Hepatocyte (in vitro differentiated cells): ENCODE measurements at regions not wholly inside any gene's neighbourhood (a gene's known extent, or its start where the extent isn't known, plus 50 kb on each side); places are given as distances from the start of the nearest gene placed in this dataset.

Experiments
- DNase-seq: peaks from one replicate; pipeline ENCODE4 v3.0.0-alpha.2; 2016; ENCODE audit warnings: low spot score
- H2AFZ ChIP-seq: fragments of 200-600 bp; sonication (generic); 2 replicates; pipeline ENCODE4 v1.6.0; 2016; ENCODE audit warnings: antibody characterized with exemption, mild to moderate bottlenecking
- H3K27ac ChIP-seq: fragments of 200-600 bp; sonication (generic); 2 replicates; pipeline ENCODE4 v1.5.1; 2016; ENCODE audit warnings: mild to moderate bottlenecking
- H3K27me3 ChIP-seq: fragments of 200-600 bp; sonication (generic); 2 replicates; pipeline ENCODE4 v1.6.1; 2016
- H3K36me3 ChIP-seq: fragments of 200-600 bp; sonication (generic); replicated peaks from 2 replicates; pipeline ENCODE4 v1.5.1; 2016; ENCODE audit warnings: low read depth; ENCODE audit not compliant: insufficient read depth
- H3K4me1 ChIP-seq: fragments of 200-600 bp; sonication (generic); 2 replicates; pipeline ENCODE4 v1.5.1; 2016; ENCODE audit warnings: mild to moderate bottlenecking, moderate library complexity; ENCODE audit not compliant: insufficient read depth
- H3K4me2 ChIP-seq: fragments of 200-600 bp; sonication (generic); 2 replicates; pipeline ENCODE4 v1.6.0; 2016
- H3K4me3 ChIP-seq: fragments of 200-600 bp; sonication (generic); 2 replicates; pipeline ENCODE4 v1.5.1; 2016; ENCODE audit warnings: mild to moderate bottlenecking
- H3K79me2 ChIP-seq: fragments of 200-600 bp; sonication (generic); 2 replicates; pipeline ENCODE4 v1.6.0; 2017; ENCODE audit warnings: mild to moderate bottlenecking
- H3K9me2 ChIP-seq: fragments of 200-600 bp; sonication (generic); replicated peaks from 2 replicates; pipeline ENCODE4 v1.6.0; 2017; ENCODE audit warnings: mild to moderate bottlenecking; ENCODE audit not compliant: insufficient read depth
- H3K9me3 ChIP-seq: fragments of 200-600 bp; sonication (generic); 2 replicates; pipeline ENCODE4 v1.5.1; 2016; ENCODE audit warnings: low read depth, mild to moderate bottlenecking
- H4K20me1 ChIP-seq: fragments of 200-600 bp; sonication (generic); 2 replicates; pipeline ENCODE4 v1.6.0; 2016; ENCODE audit warnings: mild to moderate bottlenecking; ENCODE audit not compliant: insufficient read depth, poor library complexity, severe bottlenecking
- EZH2 ChIP-seq: fragments of 200-600 bp; sonication (generic); IDR thresholded peaks from 2 replicates; pipeline ENCODE4 v1.6.1; 2016; ENCODE audit warnings: antibody characterized with exemption, mild to moderate bottlenecking, borderline replicate concordance
- EZH2phosphoT487 ChIP-seq: fragments of 200-600 bp; sonication (generic); IDR thresholded peaks from one replicate; pipeline ENCODE4 v1.6.1; 2018; ENCODE audit warnings: antibody characterized with exemption, mild to moderate bottlenecking, low read depth, moderate library complexity; ENCODE audit not compliant: unreplicated experiment, severe bottlenecking
- WGBS: methylation state at CpG from one replicate; pipeline ENCODE4 v1.1.6; 2016; ENCODE audit warnings: low lambda C conversion rate; ENCODE audit errors: missing lambda C conversion rate; 5-methylcytosine and 5-hydroxymethylcytosine counted together
- TF ChIP-seq, protein P1 (sequence below): fragments of 200-600 bp; sonication (generic); IDR thresholded peaks from 2 replicates; pipeline ENCODE4 v1.5.1; 2016; ENCODE audit warnings: antibody characterized with exemption, mild to moderate bottlenecking; ENCODE audit not compliant: poor library complexity

GRCh38 chr4:72899621-72900020 lies 169.9 kb downstream of the COX18 start:
- Histone ChIP-seq H3K36me3 (no peaks in the 10 kb centered on the region), H3K27me3 (no peaks in the 10 kb centered on the region), H4K20me1 (no peaks in the 10 kb centered on the region), H3K79me2 (no peaks in the 10 kb centered on the region), H3K4me1 (no peaks in the 10 kb centered on the region), H3K27ac (no peak overlapping the region), H2AFZ (no peak overlapping the region), H3K4me2 (no peak overlapping the region), H3K4me3 (no peak overlapping the region), H3K9me3 (no peaks in the 10 kb centered on the region), H3K9me2 (no peaks in the 10 kb centered on the region)
- DNase-seq, result no peak
- TF ChIP-seq EZH2phosphoT487 (no peak), EZH2 (no peak)
- TF ChIP-seq, protein P1, sequence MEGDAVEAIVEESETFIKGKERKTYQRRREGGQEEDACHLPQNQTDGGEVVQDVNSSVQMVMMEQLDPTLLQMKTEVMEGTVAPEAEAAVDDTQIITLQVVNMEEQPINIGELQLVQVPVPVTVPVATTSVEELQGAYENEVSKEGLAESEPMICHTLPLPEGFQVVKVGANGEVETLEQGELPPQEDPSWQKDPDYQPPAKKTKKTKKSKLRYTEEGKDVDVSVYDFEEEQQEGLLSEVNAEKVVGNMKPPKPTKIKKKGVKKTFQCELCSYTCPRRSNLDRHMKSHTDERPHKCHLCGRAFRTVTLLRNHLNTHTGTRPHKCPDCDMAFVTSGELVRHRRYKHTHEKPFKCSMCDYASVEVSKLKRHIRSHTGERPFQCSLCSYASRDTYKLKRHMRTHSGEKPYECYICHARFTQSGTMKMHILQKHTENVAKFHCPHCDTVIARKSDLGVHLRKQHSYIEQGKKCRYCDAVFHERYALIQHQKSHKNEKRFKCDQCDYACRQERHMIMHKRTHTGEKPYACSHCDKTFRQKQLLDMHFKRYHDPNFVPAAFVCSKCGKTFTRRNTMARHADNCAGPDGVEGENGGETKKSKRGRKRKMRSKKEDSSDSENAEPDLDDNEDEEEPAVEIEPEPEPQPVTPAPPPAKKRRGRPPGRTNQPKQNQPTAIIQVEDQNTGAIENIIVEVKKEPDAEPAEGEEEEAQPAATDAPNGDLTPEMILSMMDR, result no peak
- WGBS, result 48% methylated on average over 3 of the region's 3 CpGs

DNA sequence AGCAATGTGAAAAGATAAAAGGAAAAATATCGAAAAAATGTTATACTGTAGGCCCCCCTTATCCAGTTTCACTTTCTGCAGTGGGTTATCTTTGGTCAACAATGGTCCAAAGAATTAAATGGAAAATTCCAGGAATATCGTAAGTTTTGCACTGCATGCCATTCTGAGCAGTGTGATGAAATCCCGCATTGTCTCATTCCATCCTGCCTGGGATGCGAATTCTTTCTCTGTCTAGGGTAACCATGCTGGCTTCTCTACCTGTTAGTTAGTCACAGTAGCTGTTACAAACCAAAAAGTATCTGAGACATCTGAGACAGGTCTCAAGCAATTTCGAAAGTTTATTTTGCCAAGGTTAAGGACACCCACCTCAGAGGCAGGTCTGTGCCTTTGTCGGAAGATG lies 170.3 kb downstream of the COX18 start:
- Histone ChIP-seq H3K27me3 (no peaks in the 10 kb centered on the region), H3K4me2 (no peak overlapping the region), H3K79me2 (no peaks in the 10 kb centered on the region), H3K4me1 (no peaks in the 10 kb centered on the region), H3K4me3 (no peak overlapping the region), H3K27ac (no peak overlapping the region), H2AFZ (no peak overlapping the region), H3K36me3 (no peaks in the 10 kb centered on the region), H4K20me1 (no peaks in the 10 kb centered on the region), H3K9me2 (no peaks in the 10 kb centered on the region), H3K9me3 (no peaks in the 10 kb centered on the region)
- TF ChIP-seq, protein P1, result no peak
- no peak for TF ChIP-seq EZH2
- no peak for TF ChIP-seq EZH2phosphoT487
- no peak for DNase-seq
- WGBS, result 76% methylated on average over 6 of the region's 6 CpGs

GRCh38 chr4:72896515-72896914 lies 173.0 kb downstream of the COX18 start:
- peak; percentile 46 for DNase-seq
- TF ChIP-seq EZH2phosphoT487, result no peak
- TF ChIP-seq, protein P1, result no peak
- no peak for TF ChIP-seq EZH2
- WGBS, result 74% methylated on average over 3 of the region's 3 CpGs

DNA sequence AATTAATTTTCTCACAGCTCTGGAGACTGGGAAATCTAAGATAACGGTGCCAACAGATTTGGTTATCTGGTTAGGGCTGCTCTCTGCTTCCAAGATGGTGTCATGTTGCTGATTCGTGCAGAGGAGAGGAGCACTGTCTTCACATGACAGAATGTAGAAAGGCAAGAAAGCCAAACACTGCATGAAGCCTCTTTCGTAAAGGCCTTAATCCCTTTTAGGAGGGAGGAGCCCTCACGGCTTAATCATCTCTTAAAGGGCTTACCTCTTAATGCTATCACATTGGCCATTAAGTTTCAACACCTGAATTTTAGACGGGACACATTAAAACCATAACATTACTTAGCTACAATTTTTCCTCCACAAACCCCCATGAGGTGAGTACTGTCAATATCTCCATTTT lies 174.1 kb downstream of the COX18 start:
- Histone ChIP-seq H3K27me3 (no peaks in the 10 kb centered on the region), H3K9me3 (no peaks in the 10 kb centered on the region), H4K20me1 (no peaks in the 10 kb centered on the region), H3K4me3 (no peak overlapping the region), H3K79me2 (no peaks in the 10 kb centered on the region), H3K4me1 (peaks cover 18% of the 10 kb centered on the region), H3K27ac (no peak overlapping the region), H2AFZ (no peak overlapping the region), H3K4me2 (no peak overlapping the region), H3K36me3 (no peaks in the 10 kb centered on the region), H3K9me2 (no peaks in the 10 kb centered on the region)
- no peak for DNase-seq
- TF ChIP-seq, protein P1, result no peak
- TF ChIP-seq EZH2phosphoT487 (no peak), EZH2 (no peak)
- WGBS, result 37% methylated on average over 5 of the region's 5 CpGs

More at GRCh38 chr4:72896515-72896914, 173.0 kb downstream of the COX18 start:
- no peaks in the 10 kb centered on the region for H3K36me3 ChIP-seq
- H2AFZ ChIP-seq, result no peak overlapping the region
- H3K9me2 ChIP-seq, result no peaks in the 10 kb centered on the region
- no peaks in the 10 kb centered on the region for H3K79me2 ChIP-seq
- H3K27me3 ChIP-seq, result no peaks in the 10 kb centered on the region
- no peak overlapping the region for H3K4me2 ChIP-seq
- H3K4me1 ChIP-seq, result peaks cover 18% of the 10 kb centered on the region
- H4K20me1 ChIP-seq, result no peaks in the 10 kb centered on the region
- no peak overlapping the region for H3K27ac ChIP-seq
- H3K9me3 ChIP-seq, result no peaks in the 10 kb centered on the region
- no peak overlapping the region for H3K4me3 ChIP-seq
